ENCODE measurements at regions not wholly inside any gene's neighbourhood (a gene's known extent, or its start where the extent isn't known, plus 50 kb on each side); places are given as distances from the start of the nearest gene placed in this dataset.

DNA sequence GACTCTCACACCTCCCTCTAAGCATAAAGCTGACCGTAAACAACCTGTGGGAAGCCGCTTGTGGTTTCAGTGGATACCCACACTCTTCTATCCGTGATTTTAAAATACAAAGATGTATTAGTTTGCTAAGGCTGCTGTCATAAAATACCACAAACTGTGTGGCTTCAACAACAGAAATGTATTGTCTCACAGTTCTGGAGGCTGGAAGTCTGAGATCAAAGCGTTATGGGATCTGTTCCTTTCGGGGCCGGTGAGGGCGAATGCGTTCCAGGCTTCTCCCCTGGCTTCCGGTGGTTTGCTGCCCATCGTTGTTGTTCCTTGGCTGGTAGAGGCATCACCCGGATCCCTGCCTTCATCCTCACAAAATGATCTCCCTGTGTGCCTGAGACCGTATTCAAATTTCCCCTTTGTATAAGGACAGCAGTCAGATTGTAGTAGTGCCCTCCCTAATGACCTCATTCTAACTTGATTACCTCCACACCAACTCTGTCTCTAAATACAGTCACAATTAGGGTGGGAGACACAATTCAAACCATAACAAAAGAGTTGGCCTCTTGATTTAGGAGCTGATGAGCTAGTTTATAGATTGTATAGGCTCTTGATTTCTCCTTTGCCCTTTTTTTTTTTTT is 210.6 kb upstream of the SOX4 start:
- no peaks in the 10 kb centered on the region for H3K27me3 ChIP-seq (ENCODE audit: insufficient read depth, poor library complexity, severe bottlenecking)
- H3K4me3 ChIP-seq (replicated peaks; ENCODE audit: insufficient read depth, low read length) = no peak overlapping the region
- no peak overlapping the region for H3K27ac ChIP-seq (replicated peaks)
- no peak for TF ChIP-seq SPI1 (IDR thresholded peaks at IDR 0.05; ENCODE audit: borderline replicate concordance, low read depth)
- TF ChIP-seq REST (IDR thresholded peaks at IDR 0.05; ENCODE audit: insufficient replicate concordance, low read depth) = no peak
- no peak for TF ChIP-seq GABPA (IDR thresholded peaks at IDR 0.05; ENCODE audit: low read depth)
- TF ChIP-seq, protein P1, sequence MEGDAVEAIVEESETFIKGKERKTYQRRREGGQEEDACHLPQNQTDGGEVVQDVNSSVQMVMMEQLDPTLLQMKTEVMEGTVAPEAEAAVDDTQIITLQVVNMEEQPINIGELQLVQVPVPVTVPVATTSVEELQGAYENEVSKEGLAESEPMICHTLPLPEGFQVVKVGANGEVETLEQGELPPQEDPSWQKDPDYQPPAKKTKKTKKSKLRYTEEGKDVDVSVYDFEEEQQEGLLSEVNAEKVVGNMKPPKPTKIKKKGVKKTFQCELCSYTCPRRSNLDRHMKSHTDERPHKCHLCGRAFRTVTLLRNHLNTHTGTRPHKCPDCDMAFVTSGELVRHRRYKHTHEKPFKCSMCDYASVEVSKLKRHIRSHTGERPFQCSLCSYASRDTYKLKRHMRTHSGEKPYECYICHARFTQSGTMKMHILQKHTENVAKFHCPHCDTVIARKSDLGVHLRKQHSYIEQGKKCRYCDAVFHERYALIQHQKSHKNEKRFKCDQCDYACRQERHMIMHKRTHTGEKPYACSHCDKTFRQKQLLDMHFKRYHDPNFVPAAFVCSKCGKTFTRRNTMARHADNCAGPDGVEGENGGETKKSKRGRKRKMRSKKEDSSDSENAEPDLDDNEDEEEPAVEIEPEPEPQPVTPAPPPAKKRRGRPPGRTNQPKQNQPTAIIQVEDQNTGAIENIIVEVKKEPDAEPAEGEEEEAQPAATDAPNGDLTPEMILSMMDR (IDR thresholded peaks at IDR 0.05; ENCODE audit: insufficient read depth, low read length) = no peak
- no peak for TF ChIP-seq POLR2AphosphoS5 (IDR thresholded peaks at IDR 0.05; ENCODE audit: low read depth)
- DNase-seq (ENCODE audit: low read depth in 1 of 2, low spot score in 1 of 2) = no peak

DNA sequence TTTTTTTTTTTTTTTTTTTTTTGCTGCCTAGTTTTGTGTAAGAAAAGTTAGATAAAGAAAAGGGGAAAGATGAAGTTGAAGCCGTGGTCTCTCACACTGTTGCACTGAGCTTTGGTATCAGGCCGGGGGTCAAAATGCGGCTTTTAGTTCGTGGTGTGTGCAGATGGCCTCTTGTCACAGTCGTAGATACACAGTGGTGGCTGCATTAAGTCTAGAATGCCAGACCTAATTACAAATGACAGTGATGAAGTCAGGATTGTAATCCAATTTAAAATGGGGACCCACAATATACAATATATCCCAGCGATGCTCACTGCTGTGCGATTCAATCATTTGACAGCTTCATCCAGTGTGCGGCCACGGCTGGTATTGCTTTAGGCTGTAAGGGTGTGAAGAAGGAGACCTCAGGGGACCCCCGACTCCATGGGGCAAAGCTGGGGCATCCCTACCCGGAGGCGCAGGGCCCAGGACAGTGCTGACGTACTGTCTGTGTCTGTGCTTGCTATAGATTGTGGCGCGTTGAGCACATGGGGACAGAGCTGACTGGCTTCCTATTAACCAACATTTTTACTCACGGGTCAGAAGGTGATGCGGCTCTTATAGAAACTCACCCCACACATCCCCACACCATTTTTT is 210.0 kb upstream of the SOX4 start:
- DNase-seq (ENCODE audit: low read depth in 1 of 2, low spot score in 1 of 2) = no peak
- TF ChIP-seq GABPA (IDR thresholded peaks at IDR 0.05; ENCODE audit: low read depth) = no peak
- TF ChIP-seq SPI1 (IDR thresholded peaks at IDR 0.05; ENCODE audit: borderline replicate concordance, low read depth) = no peak
- no peak for TF ChIP-seq POLR2AphosphoS5 (IDR thresholded peaks at IDR 0.05; ENCODE audit: low read depth)
- TF ChIP-seq REST (IDR thresholded peaks at IDR 0.05; ENCODE audit: insufficient replicate concordance, low read depth) = no peak
- TF ChIP-seq, protein P1 (IDR thresholded peaks at IDR 0.05; ENCODE audit: insufficient read depth, low read length) = no peak
- Histone ChIP-seq H3K27ac (replicated peaks) (no peak overlapping the region), H3K27me3 (ENCODE audit: insufficient read depth, poor library complexity, severe bottlenecking) (no peaks in the 10 kb centered on the region), H3K4me3 (replicated peaks; ENCODE audit: insufficient read depth, low read length) (no peak overlapping the region)

DNA sequence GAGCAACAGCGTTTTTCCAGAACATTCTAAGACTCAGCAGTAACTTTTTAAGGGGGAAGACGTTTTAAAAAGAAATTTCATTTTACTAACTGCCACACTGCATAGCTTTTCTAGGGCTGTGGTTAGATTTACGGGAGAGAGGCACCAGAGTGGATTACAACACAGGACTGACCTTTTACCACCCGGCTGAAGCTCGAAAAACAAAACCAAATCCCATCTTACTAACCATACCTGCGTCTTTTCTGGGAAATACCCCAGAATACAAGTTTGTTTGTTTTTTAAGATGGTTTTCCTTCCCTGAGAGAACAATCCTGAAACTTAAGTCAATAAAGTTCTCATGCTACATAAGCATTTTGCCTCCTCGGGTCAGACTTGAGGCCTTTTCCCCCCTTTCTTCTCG is 209.3 kb upstream of the SOX4 start:
- Histone ChIP-seq H3K27ac (replicated peaks) (no peak overlapping the region), H3K4me3 (replicated peaks; ENCODE audit: insufficient read depth, low read length) (no peak overlapping the region), H3K27me3 (ENCODE audit: insufficient read depth, poor library complexity, severe bottlenecking) (no peaks in the 10 kb centered on the region)
- no peak for DNase-seq (ENCODE audit: low read depth in 1 of 2, low spot score in 1 of 2)
- no peak for TF ChIP-seq POLR2AphosphoS5 (IDR thresholded peaks at IDR 0.05; ENCODE audit: low read depth)
- no peak for TF ChIP-seq REST (IDR thresholded peaks at IDR 0.05; ENCODE audit: insufficient replicate concordance, low read depth)

All from HL-60 (cell line).